KMS-11 (cell line): ENCODE measurements at regions not wholly inside any gene's neighbourhood (a gene's known extent, or its start where the extent isn't known, plus 50 kb on each side); places are given as distances from the start of the nearest gene placed in this dataset.

Experiments
- H2AFZ ChIP-seq: fragments of 200-600 bp; sonication (generic); 2 replicates; pipeline ENCODE4 v1.6.1; 2016; ENCODE audit warnings: antibody characterized with exemption, mixed run types, low read depth
- H3K27ac ChIP-seq: fragments of 200-600 bp; sonication (generic); 2 replicates; pipeline ENCODE4 v1.6.1; 2016; ENCODE audit warnings: mild to moderate bottlenecking, mixed run types
- H3K27me3 ChIP-seq: fragments of 200-600 bp; sonication (generic); 2 replicates; pipeline ENCODE4 v1.6.1; 2017; ENCODE audit warnings: mild to moderate bottlenecking, low read depth, mixed run types, moderate library complexity; ENCODE audit not compliant: insufficient read depth
- H3K36me3 ChIP-seq: fragments of 200-600 bp; sonication (generic); 2 replicates; pipeline ENCODE4 v1.6.1; 2017; ENCODE audit warnings: mild to moderate bottlenecking, mixed run types; ENCODE audit not compliant: insufficient read depth
- H3K4me1 ChIP-seq: fragments of 200-600 bp; sonication (generic); 2 replicates; pipeline ENCODE4 v1.6.1; 2016; ENCODE audit warnings: mild to moderate bottlenecking, low read depth, mixed run types; ENCODE audit not compliant: poor library complexity, severe bottlenecking
- H3K4me2 ChIP-seq: fragments of 200-600 bp; sonication (generic); 2 replicates; pipeline ENCODE4 v1.7.0; 2016; ENCODE audit warnings: mild to moderate bottlenecking, mixed run types
- H3K4me3 ChIP-seq: fragments of 200-600 bp; sonication (generic); IDR thresholded peaks from 2 replicates; pipeline ENCODE4 v1.6.1; 2017; ENCODE audit warnings: low read depth, low read length, mixed read lengths; ENCODE audit not compliant: insufficient read depth
- H3K79me2 ChIP-seq: fragments of 200-600 bp; sonication (generic); 2 replicates; pipeline ENCODE4 v1.6.1; 2016; ENCODE audit warnings: low read depth, mixed run types; ENCODE audit not compliant: insufficient read depth
- H3K9ac ChIP-seq: fragments of 200-600 bp; sonication (generic); 2 replicates; pipeline ENCODE4 v1.6.1; 2016; ENCODE audit warnings: mild to moderate bottlenecking, mixed run types
- H4K20me1 ChIP-seq: fragments of 200-600 bp; sonication (generic); 2 replicates; pipeline ENCODE4 v1.6.1; 2016; ENCODE audit warnings: mild to moderate bottlenecking, mixed run types; ENCODE audit not compliant: insufficient read depth
- CTCF ChIP-seq: fragments of 200-600 bp; sonication (generic); conservative IDR thresholded peaks from 2 replicates; pipeline ENCODE4 v1.6.1; 2017; ENCODE audit warnings: low read depth, mild to moderate bottlenecking, antibody characterized with exemption, low read length, moderate library complexity, mixed read lengths

- no peak overlapping the region for H3K4me2 ChIP-seq
- no peaks in the 10 kb centered on the region for H3K36me3 ChIP-seq
- no peak for TF ChIP-seq CTCF
- H3K4me3 ChIP-seq, result no peak overlapping the region
- no peak overlapping the region for H3K9ac ChIP-seq
- peaks cover 22% of the 10 kb centered on the region; the same call in 1 of the 2 replicates for H3K27me3 ChIP-seq
- H2AFZ ChIP-seq, result no peak overlapping the region
- no peaks in the 10 kb centered on the region for H4K20me1 ChIP-seq
- H3K27ac ChIP-seq, result no peak overlapping the region
- no peaks in the 10 kb centered on the region for H3K79me2 ChIP-seq
- H3K4me1 ChIP-seq, result no peaks in the 10 kb centered on the region
Measured at GRCh38 chr6:170232186-170233002, 58.5 kb downstream of the DLL1 start.

- no peaks in the 10 kb centered on the region for H3K79me2 ChIP-seq
- no peak overlapping the region for H3K27ac ChIP-seq
- H4K20me1 ChIP-seq, result no peaks in the 10 kb centered on the region
- H3K4me1 ChIP-seq, result no peaks in the 10 kb centered on the region
- H3K4me3 ChIP-seq, result no peak overlapping the region
- H3K27me3 ChIP-seq, result peaks cover 22% of the 10 kb centered on the region; the same call in 1 of the 2 replicates
- no peak for TF ChIP-seq CTCF
- no peak overlapping the region for H3K4me2 ChIP-seq
- no peak overlapping the region for H2AFZ ChIP-seq
- no peak overlapping the region for H3K9ac ChIP-seq
- H3K36me3 ChIP-seq, result no peaks in the 10 kb centered on the region
Measured at GRCh38 chr6:170231293-170232185, 59.3 kb downstream of the DLL1 start.

- TF ChIP-seq CTCF, result no peak
- no peaks in the 10 kb centered on the region for H3K4me1 ChIP-seq
- H3K9ac ChIP-seq, result no peak overlapping the region
- H3K27ac ChIP-seq, result no peak overlapping the region
- no peak overlapping the region for H3K4me2 ChIP-seq
- peaks cover 22% of the 10 kb centered on the region; the same call in 1 of the 2 replicates for H3K27me3 ChIP-seq
- no peak overlapping the region for H3K4me3 ChIP-seq
- H4K20me1 ChIP-seq, result no peaks in the 10 kb centered on the region
- H3K79me2 ChIP-seq, result no peaks in the 10 kb centered on the region
- no peaks in the 10 kb centered on the region for H3K36me3 ChIP-seq
- no peak overlapping the region for H2AFZ ChIP-seq
Measured at GRCh38 chr6:170230520-170231292, 60.2 kb downstream of the DLL1 start.

GRCh38 chr6:170229851-170230519 is 60.9 kb downstream of the DLL1 start:
- H3K36me3 ChIP-seq, result no peaks in the 10 kb centered on the region
- H3K4me3 ChIP-seq, result no peak overlapping the region
- no peak overlapping the region for H3K27ac ChIP-seq
- H2AFZ ChIP-seq, result no peak overlapping the region
- peaks cover 24% of the 10 kb centered on the region; the same call in 1 of the 2 replicates for H3K27me3 ChIP-seq
- no peak for TF ChIP-seq CTCF
- H3K4me1 ChIP-seq, result no peaks in the 10 kb centered on the region
- no peak overlapping the region for H3K4me2 ChIP-seq
- H3K79me2 ChIP-seq, result no peaks in the 10 kb centered on the region
- no peaks in the 10 kb centered on the region for H4K20me1 ChIP-seq
- H3K9ac ChIP-seq, result no peak overlapping the region
